Ecto neural progenitor cell (in vitro differentiated cells): ENCODE measurements at regions not wholly inside any gene's neighbourhood (a gene's known extent, or its start where the extent isn't known, plus 50 kb on each side); places are given as distances from the start of the nearest gene placed in this dataset.
"Not testable (repeated sequence)": the region's sequence is repeated elsewhere in the genome, so short reads cannot be mapped to it uniquely, and the experiment has no call there.

ENCODE experiments used
- DNase-seq: peaks from one replicate; pipeline ENCODE4 v3.0.0-alpha.2; 2018; ENCODE audit warnings: low spot score

- DNase-seq, result no peak
These were observed 419.4 kb downstream of the ISL1 start for GRCh38 chr5:51802551-51803184.

GRCh38 chr5:51806677-51807076 lies 423.4 kb downstream of the ISL1 start:
- DNase-seq, result no peak

GRCh38 chr5:51810592-51810991 lies 427.3 kb downstream of the ISL1 start:
- no peak for DNase-seq

GRCh38 chr5:51811883-51812471 lies 428.7 kb downstream of the ISL1 start:
- no peak for DNase-seq

- DNase-seq, result not testable (repeated sequence)
These were observed 431.6 kb downstream of the ISL1 start for GRCh38 chr5:51814817-51815216.

GRCh38 chr5:51816427-51816826 lies 433.2 kb downstream of the ISL1 start:
- DNase-seq, result no peak

- DNase-seq, result no peak
These were observed 438.4 kb downstream of the ISL1 start for GRCh38 chr5:51821697-51822096.

GRCh38 chr5:51829230-51829629 lies 446.0 kb downstream of the ISL1 start:
- DNase-seq, result no peak

GRCh38 chr5:51829691-51830090 lies 446.4 kb downstream of the ISL1 start:
- DNase-seq, result no peak

GRCh38 chr5:51832934-51833470 lies 449.8 kb downstream of the ISL1 start:
- DNase-seq, result no peak

GRCh38 chr5:51838459-51838858 lies 455.2 kb downstream of the ISL1 start:
- no peak for DNase-seq

- no peak for DNase-seq
These were observed 460.6 kb downstream of the ISL1 start for GRCh38 chr5:51843893-51844292.

GRCh38 chr5:51846015-51846414 lies 462.8 kb downstream of the ISL1 start:
- no peak for DNase-seq

- no peak for DNase-seq
These were observed 476.4 kb downstream of the ISL1 start for GRCh38 chr5:51859624-51860023.

- no peak for DNase-seq
These were observed 477.3 kb downstream of the ISL1 start for GRCh38 chr5:51860532-51861018.

- DNase-seq, result no peak
These were observed 488.9 kb downstream of the ISL1 start for GRCh38 chr5:51872144-51872543.

- no peak for DNase-seq
These were observed 498.7 kb downstream of the ISL1 start for GRCh38 chr5:51881901-51882300.

GRCh38 chr5:51882647-51883046 lies 499.4 kb downstream of the ISL1 start:
- DNase-seq, result no peak

GRCh38 chr5:51889703-51890102 lies 506.5 kb downstream of the ISL1 start:
- DNase-seq, result no peak

- no peak for DNase-seq
These were observed 507.3 kb downstream of the ISL1 start for GRCh38 chr5:51890435-51891116.

- no peak for DNase-seq
These were observed 509.4 kb downstream of the ISL1 start for GRCh38 chr5:51892680-51893079.

- no peak for DNase-seq
These were observed 512.6 kb downstream of the ISL1 start for GRCh38 chr5:51895834-51896233.

- no peak for DNase-seq
These were observed 519.3 kb downstream of the ISL1 start for GRCh38 chr5:51902512-51902911.
